ENCODE measurements at regions not wholly inside any gene's neighbourhood (a gene's known extent, or its start where the extent isn't known, plus 50 kb on each side); places are given as distances from the start of the nearest gene placed in this dataset.

DNA sequence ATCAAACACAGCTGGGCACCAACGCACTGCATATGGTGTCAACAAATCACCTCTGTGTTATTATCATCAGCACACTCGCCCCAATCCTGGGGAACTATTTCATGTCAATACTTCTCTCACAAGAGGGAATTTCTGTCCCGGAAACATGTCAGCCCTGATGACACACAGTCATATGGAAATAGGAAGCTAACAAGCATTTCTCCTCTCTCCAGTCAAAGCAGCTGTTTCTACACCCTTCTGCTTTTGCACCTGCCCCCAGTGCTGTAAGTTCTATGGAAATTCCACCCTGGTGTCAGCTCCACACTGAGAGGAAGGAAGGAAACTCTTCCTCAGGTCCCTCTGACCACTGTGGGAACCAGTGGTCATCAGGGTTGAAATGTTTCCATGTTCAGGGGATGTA, 447.6 kb upstream of the ID2 start:
- no peak overlapping the region for H2AFZ ChIP-seq (ENCODE audit: insufficient read depth, low read depth, low read length, poor library complexity, severe bottlenecking)
- no peaks in the 10 kb centered on the region for H3K27me3 ChIP-seq (ENCODE audit: control insufficient read depth in 2 of 2, insufficient read depth in 2 of 2, low read length in 2 of 2)
- no peaks in the 10 kb centered on the region for H3K79me2 ChIP-seq (ENCODE audit: insufficient read depth, low read length)
- peak overlapping the region in 1 of 3 experiments; percentile 24 for H3K4me3 ChIP-seq (replicated peaks in 1 of 3; ENCODE audit: low read depth in 2 of 3, low read length in 3 of 3)
- H3K36me3 ChIP-seq (replicated peaks in 1 of 2; ENCODE audit: control insufficient read depth in 1 of 2, insufficient read depth in 2 of 2, low read length in 2 of 2), result no peaks in the 10 kb centered on the region
- peaks cover 42 to 52% of the 10 kb centered on the region in 2 donors for H3K4me1 ChIP-seq (ENCODE audit: control insufficient read depth in 1 of 2, insufficient read depth in 2 of 2, low read length in 2 of 2)
- H3K9me3 ChIP-seq (replicated peaks in 1 of 2; ENCODE audit: control insufficient read depth in 1 of 2, insufficient read depth in 1 of 2, low read length in 2 of 2), result no peaks in the 10 kb centered on the region
- WGBS (ENCODE audit: insufficient coverage), result 36% methylated on average over 2 of the region's 3 CpGs
- H3K9ac ChIP-seq (ENCODE audit: insufficient read depth, low read length, poor library complexity, severe bottlenecking), result peak overlapping the region; percentile 22
- TF ChIP-seq, protein P1, sequence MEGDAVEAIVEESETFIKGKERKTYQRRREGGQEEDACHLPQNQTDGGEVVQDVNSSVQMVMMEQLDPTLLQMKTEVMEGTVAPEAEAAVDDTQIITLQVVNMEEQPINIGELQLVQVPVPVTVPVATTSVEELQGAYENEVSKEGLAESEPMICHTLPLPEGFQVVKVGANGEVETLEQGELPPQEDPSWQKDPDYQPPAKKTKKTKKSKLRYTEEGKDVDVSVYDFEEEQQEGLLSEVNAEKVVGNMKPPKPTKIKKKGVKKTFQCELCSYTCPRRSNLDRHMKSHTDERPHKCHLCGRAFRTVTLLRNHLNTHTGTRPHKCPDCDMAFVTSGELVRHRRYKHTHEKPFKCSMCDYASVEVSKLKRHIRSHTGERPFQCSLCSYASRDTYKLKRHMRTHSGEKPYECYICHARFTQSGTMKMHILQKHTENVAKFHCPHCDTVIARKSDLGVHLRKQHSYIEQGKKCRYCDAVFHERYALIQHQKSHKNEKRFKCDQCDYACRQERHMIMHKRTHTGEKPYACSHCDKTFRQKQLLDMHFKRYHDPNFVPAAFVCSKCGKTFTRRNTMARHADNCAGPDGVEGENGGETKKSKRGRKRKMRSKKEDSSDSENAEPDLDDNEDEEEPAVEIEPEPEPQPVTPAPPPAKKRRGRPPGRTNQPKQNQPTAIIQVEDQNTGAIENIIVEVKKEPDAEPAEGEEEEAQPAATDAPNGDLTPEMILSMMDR (IDR thresholded peaks at IDR 0.05), result no peak
- no peaks in the 10 kb centered on the region for H4K20me1 ChIP-seq (ENCODE audit: insufficient read depth, low read length)
- Mint-ChIP-seq H3K4me1 (peaks cover 55% of the 10 kb centered on the region), H3K27me3 (ENCODE audit: low read depth in 3 of 3) (peaks cover 0 to 1% (median 1%) of the 10 kb centered on the region in 3 donors), H3K27ac (peak overlapping the region; percentile 89 to 97 (median 92)), H3K36me3 (peaks cover 0 to 1% of the 10 kb centered on the region in 2 donors), H3K4me3 (peak overlapping the region in 1 of 2 donors; percentile 53), H3K9me3 (no peaks in the 10 kb centered on the region)
- H3K27ac ChIP-seq (ENCODE audit: low read depth in 1 of 2, low read length in 2 of 2), result peak overlapping the region; percentile 46 to 86
- H3K4me2 ChIP-seq (replicated peaks; ENCODE audit: extremely low read depth, low read length, poor library complexity, severe bottlenecking), result peak overlapping the region; percentile 35
- intact Hi-C loops (cut with micrococcal nuclease), result loop anchor here (5.0 to 10.0 kb wide), 4 partner anchors 57 to 311 kb away; no protein-coding TSS in a partner anchor
- peak; percentile 84 to 99 (median 94) for DNase-seq

DNA sequence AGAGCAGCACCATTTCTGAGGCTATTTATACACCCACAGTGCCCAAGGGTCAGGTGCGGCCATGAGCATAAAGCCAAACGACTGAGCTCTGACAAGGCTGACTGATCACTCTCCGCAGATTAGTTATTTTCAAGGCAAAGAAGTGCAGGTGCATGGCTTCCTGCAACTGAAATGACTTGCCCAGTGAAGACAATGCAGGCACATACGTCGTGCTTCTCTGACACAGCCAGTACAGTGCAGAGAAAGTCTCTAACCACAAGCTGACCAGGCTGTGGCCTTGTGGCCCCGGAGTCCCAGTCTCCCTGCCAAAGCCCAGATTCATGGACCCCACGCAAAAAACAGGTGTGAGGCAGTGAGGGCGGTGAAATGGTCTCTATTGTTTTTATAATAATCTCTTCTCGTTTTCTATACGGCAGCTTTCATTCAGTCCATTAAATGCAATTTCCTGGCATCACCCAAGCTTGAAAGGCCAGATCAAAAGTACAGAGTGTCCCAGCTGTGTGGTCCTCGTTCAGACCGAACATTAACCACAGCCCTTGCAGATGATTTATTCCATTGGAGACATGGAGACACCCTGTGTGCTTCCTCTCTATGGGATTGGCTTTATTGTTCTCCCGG, 447.0 kb upstream of the ID2 start:
- Histone ChIP-seq H3K36me3 (replicated peaks in 1 of 2; ENCODE audit: control insufficient read depth in 1 of 2, insufficient read depth in 2 of 2, low read length in 2 of 2) (no peaks in the 10 kb centered on the region), H2AFZ (ENCODE audit: insufficient read depth, low read depth, low read length, poor library complexity, severe bottlenecking) (no peak overlapping the region), H4K20me1 (ENCODE audit: insufficient read depth, low read length) (no peaks in the 10 kb centered on the region), H3K9me3 (replicated peaks in 1 of 2; ENCODE audit: control insufficient read depth in 1 of 2, insufficient read depth in 1 of 2, low read length in 2 of 2) (no peaks in the 10 kb centered on the region), H3K4me2 (replicated peaks; ENCODE audit: extremely low read depth, low read length, poor library complexity, severe bottlenecking) (peak overlapping the region; percentile 35), H3K27ac (ENCODE audit: low read depth in 1 of 2, low read length in 2 of 2) (peak overlapping the region; percentile 46 to 86), H3K4me3 (replicated peaks in 1 of 3; ENCODE audit: low read depth in 2 of 3, low read length in 3 of 3) (peak overlapping the region in 1 of 3 experiments; percentile 24), H3K27me3 (ENCODE audit: control insufficient read depth in 2 of 2, insufficient read depth in 2 of 2, low read length in 2 of 2) (no peaks in the 10 kb centered on the region), H3K4me1 (ENCODE audit: control insufficient read depth in 1 of 2, insufficient read depth in 2 of 2, low read length in 2 of 2) (peaks cover 42 to 52% of the 10 kb centered on the region in 2 donors), H3K9ac (ENCODE audit: insufficient read depth, low read length, poor library complexity, severe bottlenecking) (no peak overlapping the region), H3K79me2 (ENCODE audit: insufficient read depth, low read length) (no peaks in the 10 kb centered on the region)
- H3K9me3 Mint-ChIP-seq, result no peaks in the 10 kb centered on the region
- peak overlapping the region; percentile 89 to 97 (median 92) for H3K27ac Mint-ChIP-seq
- H3K27me3 Mint-ChIP-seq (ENCODE audit: low read depth in 3 of 3), result peaks cover 0 to 1% (median 0%) of the 10 kb centered on the region in 3 donors
- DNase-seq, result peak in 1 of 3 donors; percentile 57
- TF ChIP-seq, protein P1 (IDR thresholded peaks at IDR 0.05), result no peak
- peaks cover 55% of the 10 kb centered on the region for H3K4me1 Mint-ChIP-seq
- no peak overlapping the region for H3K4me3 Mint-ChIP-seq
- intact Hi-C loops (cut with micrococcal nuclease), result loop anchor here (5.0 to 10.0 kb wide), 5 partner anchors 33 to 310 kb away; no protein-coding TSS in a partner anchor
- 47% methylated on average over 7 of the region's 13 CpGs for whole genome bisulfite sequencing (ENCODE audit: insufficient coverage)
- peaks cover 0 to 1% of the 10 kb centered on the region in 2 donors for H3K36me3 Mint-ChIP-seq

Data from CD14-positive monocyte (primary cell).